K562 (cell line): ENCODE measurements at regions not wholly inside any gene's neighbourhood (a gene's known extent, or its start where the extent isn't known, plus 50 kb on each side); places are given as distances from the start of the nearest gene placed in this dataset.
A peak's percentile ranks its signal among the peaks of the same experiment; 100 is the strongest.

ENCODE experiments used
- ATAC-seq: fragments of 200-7000 bp; cut with Tn5 transposase; 3 replicates; pipeline ENCODE4 v1.9.1; 2020; ENCODE audit warnings: moderate library complexity
- BruUV-seq: library from RNA; stranded (reverse); fragments of 400-500 nt; replicated peaks from 2 replicates; lab custom pipeline; 2021; lab: Mats Ljungman, UMichigan
- CTCF ChIA-PET: fragments of 300-600 bp; formaldehyde crosslinking; extraction: SDS; loops from one replicate; lab custom pipeline; 2021; ENCODE audit warnings: low intra/inter-chr PET ratio; lab: Yijun Ruan, JAX
- POLR2A ChIA-PET: fragments of 300-600, 350-650 bp; sonication (Branson Sonifier 250); formaldehyde crosslinking; extraction: SDS; loops from one replicate; lab custom pipeline; 2021; ENCODE audit warnings: antibody characterized with exemption, inconsistent platforms; lab: Yijun Ruan, JAX
- DNase-seq, 4 experiments: peaks; one replicate each; pipeline versions ENCODE4 v3.0.0 to v3.0.0-alpha.2; 2011 to 2018; ENCODE audit warnings: low spot score in 3 of 4, mixed read lengths in 3 of 4; ENCODE audit errors: extremely low read depth in 1 of 4
- FAIRE-seq: peaks from 2 replicates; lab custom pipeline; 2011; peaks lifted over from hg19 to GRCh38; lab: Jason Lieb, UNC
- H2AFZ ChIP-seq: 2 replicates; pipeline ENCODE4 v1.6.0; 2011; ENCODE audit warnings: low read depth, low read length, control low read depth, inconsistent platforms
- H3K27ac ChIP-seq: fragments of 200-600 bp; 3 replicates; pipeline ENCODE4 v1.8.0; 2011; ENCODE audit warnings: low read depth, mild to moderate bottlenecking, control low read depth, inconsistent platforms, low read length, moderate library complexity, mixed read lengths; ENCODE audit errors: extremely low read depth
- H3K27me3 ChIP-seq, 2 experiments: fragments of 300-600 bp in 1 of 2; 2 replicates in 1 of 2; 3 replicates in 1 of 2; pipeline versions ENCODE4 v1.6.0 to v1.8.0; 2011; ENCODE audit warnings: inconsistent platforms in 2 of 2, low read length in 2 of 2, mild to moderate bottlenecking in 1 of 2, mixed read lengths in 1 of 2, moderate library complexity in 1 of 2; ENCODE audit not compliant: control insufficient read depth in 2 of 2, insufficient read depth in 2 of 2
- H3K36me3 ChIP-seq: fragments of 300-600 bp; 3 replicates; pipeline ENCODE4 v1.8.0; 2011; ENCODE audit warnings: mild to moderate bottlenecking, low read length, inconsistent platforms; ENCODE audit not compliant: control insufficient read depth, insufficient read depth
- H3K4me1 ChIP-seq, 2 experiments: fragments of 200-600 bp in 1 of 2; replicated peaks in 1 of 2; 2 replicates in 1 of 2; 3 replicates in 1 of 2; pipeline versions ENCODE4 v1.5.1 to v1.8.0; 2011; ENCODE audit warnings: inconsistent platforms in 2 of 2, low read length in 2 of 2, mild to moderate bottlenecking in 1 of 2, mixed read lengths in 1 of 2, moderate library complexity in 1 of 2; ENCODE audit not compliant: control insufficient read depth in 2 of 2, insufficient read depth in 2 of 2
- H3K4me2 ChIP-seq: 2 replicates; pipeline ENCODE4 v1.6.1; 2011; ENCODE audit warnings: low read length, control low read depth, inconsistent platforms, mixed read lengths; ENCODE audit not compliant: insufficient read depth
- H3K4me3 ChIP-seq: fragments of 200-600 bp; sonication (generic), shearing (Covaris generic); 2 replicates; pipeline ENCODE4 v1.5.1; 2016; ENCODE audit warnings: control low read depth, inconsistent platforms
- H3K79me2 ChIP-seq: fragments of 200-600 bp; 3 replicates; pipeline ENCODE4 v1.8.0; 2011; ENCODE audit warnings: low read length, inconsistent platforms; ENCODE audit not compliant: control insufficient read depth, insufficient read depth
- H3K9ac ChIP-seq, 2 experiments: 2 replicates each; pipeline versions ENCODE4 v1.6.0 to v1.6.1; 2011; ENCODE audit warnings: low read depth in 2 of 2, low read length in 2 of 2, control low read depth in 1 of 2, inconsistent platforms in 1 of 2, mild to moderate bottlenecking in 1 of 2, mixed read lengths in 1 of 2; ENCODE audit not compliant: insufficient read depth in 1 of 2
- H3K9me1 ChIP-seq: one replicate; pipeline ENCODE4 v1.6.0; 2011; ENCODE audit warnings: inconsistent platforms, mild to moderate bottlenecking, low read length, moderate library complexity; ENCODE audit not compliant: control insufficient read depth, insufficient read depth
- H3K9me3 ChIP-seq: replicated peaks from 2 replicates; pipeline ENCODE4 v1.5.1; 2011; ENCODE audit warnings: low read depth, low read length, inconsistent platforms; ENCODE audit not compliant: control insufficient read depth, insufficient read depth
- H4K20me1 ChIP-seq: replicated peaks from 2 replicates; pipeline ENCODE4 v1.6.1; 2011; ENCODE audit warnings: low read length, inconsistent platforms, mixed read lengths; ENCODE audit not compliant: control insufficient read depth, insufficient read depth
- ATF7 ChIP-seq: fragments of 450-650 bp; IDR thresholded peaks from 2 replicates; pipeline ENCODE4 v1.7.1; 2014; ENCODE audit warnings: mild to moderate bottlenecking, moderate library complexity
- BRD9 ChIP-seq: fragments of 450-650 bp; IDR thresholded peaks from 2 replicates; pipeline ENCODE4 v1.6.1; 2018; ENCODE audit warnings: low read depth; ENCODE audit not compliant: partially characterized antibody
- COPS2 ChIP-seq: fragments of 450-650 bp; conservative IDR thresholded peaks from 2 replicates; pipeline ENCODE4 v1.6.1; 2016; ENCODE audit warnings: mild to moderate bottlenecking, moderate library complexity
- DMBX1 ChIP-seq: fragments of 250-450 bp; sonication (Bioruptor Pico); IDR thresholded peaks from 2 replicates; pipeline ENCODE4 v1.8.0; 2022; ENCODE audit warnings: inconsistent platforms, mild to moderate bottlenecking, moderate library complexity, borderline replicate concordance
- E4F1 ChIP-seq: fragments of 250-450 bp; sonication (Bioruptor Pico); IDR thresholded peaks from 2 replicates; pipeline ENCODE4 v1.5.0; 2021; ENCODE audit warnings: mild to moderate bottlenecking, borderline replicate concordance
- NCOA1 ChIP-seq: fragments of 450-650 bp; IDR thresholded peaks from 2 replicates; pipeline ENCODE4 v1.6.1; 2016; ENCODE audit warnings: low read depth
- OTX1 ChIP-seq: fragments of 450-650 bp; formaldehyde crosslinking; IDR thresholded peaks from 2 replicates; pipeline ENCODE4 v1.4.0; 2022; ENCODE audit warnings: mild to moderate bottlenecking
- POLR2AphosphoS2 ChIP-seq: IDR thresholded peaks from 2 replicates; pipeline ENCODE4 v1.6.1; 2012; ENCODE audit warnings: low read length, improper control_type of control experiment
- PRPF4 ChIP-seq: fragments of 200-400 bp; formaldehyde crosslinking; IDR thresholded peaks from one replicate; pipeline ENCODE4 v1.6.1; 2017; ENCODE audit warnings: low read length, low read depth, mild to moderate bottlenecking; ENCODE audit not compliant: insufficient read depth, poor library complexity, severe bottlenecking
- RNF2 ChIP-seq: sonication (generic); IDR thresholded peaks from 2 replicates; pipeline ENCODE4 v1.6.1; 2016
- SMC3 ChIP-seq: conservative IDR thresholded peaks from 2 replicates; pipeline ENCODE4 v1.6.1; 2011; ENCODE audit warnings: low read depth, low read length, improper control_type of control experiment; ENCODE audit not compliant: insufficient read depth
- SRF ChIP-seq, 2 experiments: fragments of 250-450, 450-650 bp in 1 of 2; sonication (Bioruptor Pico) in 1 of 2; sonication (generic) in 1 of 2; formaldehyde crosslinking; IDR thresholded peaks; 2 replicates each; pipeline versions ENCODE4 v1.5.0 to v1.5.1; 2020 to 2022; ENCODE audit warnings: mild to moderate bottlenecking in 1 of 2, missing genetic modification reagents in 1 of 2
- TAF1 ChIP-seq: IDR thresholded peaks from 2 replicates; pipeline ENCODE4 v1.6.1; 2011; ENCODE audit warnings: mild to moderate bottlenecking, low read length, moderate library complexity; ENCODE audit not compliant: insufficient read depth, control insufficient read depth, severe bottlenecking; ENCODE audit errors: extremely low read depth
- TAF15 ChIP-seq: fragments of 200-400 bp; formaldehyde crosslinking; IDR thresholded peaks from 2 replicates; pipeline ENCODE4 v1.6.1; 2017; ENCODE audit warnings: mild to moderate bottlenecking, low read depth, low read length, moderate library complexity
- TFAM ChIP-seq: fragments of 250-450 bp; sonication (Bioruptor Pico); conservative IDR thresholded peaks from 2 replicates; pipeline ENCODE4 v1.5.0; 2021; ENCODE audit warnings: mild to moderate bottlenecking, moderate library complexity
- U2AF2 ChIP-seq: fragments of 200-400 bp; formaldehyde crosslinking; optimal IDR thresholded peaks from 2 replicates; pipeline ENCODE3; 2017; ENCODE audit warnings: low read depth, mild to moderate bottlenecking, low read length
- ZNF589 ChIP-seq: fragments of 200-800 bp; sonication (Bioruptor generic); IDR thresholded peaks from 2 replicates; pipeline ENCODE4 v1.6.1; 2016; ENCODE audit warnings: low read depth, missing genetic modification characterization, missing compliant biosample characterization
- ZNF780A ChIP-seq: fragments of 250-450 bp; sonication (Bioruptor Pico); IDR thresholded peaks from 2 replicates; pipeline ENCODE4 v1.5.0; 2021; ENCODE audit warnings: mild to moderate bottlenecking
- WGBS: fragments of 100-300 bp; shearing (Covaris generic); methylation state at CpG from one replicate; pipeline ENCODE4 v1.1.6; 2016; ENCODE audit warnings: low coverage, mixed read lengths; ENCODE audit not compliant: insufficient coverage; ENCODE audit errors: missing lambda C conversion rate; 5-methylcytosine and 5-hydroxymethylcytosine counted together
- in situ Hi-C: fragments of 300-500 bp; cut with MboI; formaldehyde crosslinking; loops from 4 replicates; pipeline ENCODE4 v1.15.0; 2018; ENCODE audit warnings: inconsistent platforms, mixed read lengths
- intact Hi-C: fragments of 100-400 bp; cut with micrococcal nuclease; formaldehyde crosslinking; loops from 2 replicates; pipeline ENCODE4 v1.14.2; 2022
- TF ChIP-seq, protein P1 (sequence below): fragments of 450-650 bp; formaldehyde crosslinking; IDR thresholded peaks from 2 replicates; pipeline ENCODE4 v1.4.0; 2020; ENCODE audit warnings: mild to moderate bottlenecking
- TF ChIP-seq, protein P2 (sequence below): fragments of 450-650 bp; IDR thresholded peaks from 2 replicates; pipeline ENCODE4 v1.6.1; 2017; ENCODE audit warnings: mild to moderate bottlenecking, moderate library complexity

DNA sequence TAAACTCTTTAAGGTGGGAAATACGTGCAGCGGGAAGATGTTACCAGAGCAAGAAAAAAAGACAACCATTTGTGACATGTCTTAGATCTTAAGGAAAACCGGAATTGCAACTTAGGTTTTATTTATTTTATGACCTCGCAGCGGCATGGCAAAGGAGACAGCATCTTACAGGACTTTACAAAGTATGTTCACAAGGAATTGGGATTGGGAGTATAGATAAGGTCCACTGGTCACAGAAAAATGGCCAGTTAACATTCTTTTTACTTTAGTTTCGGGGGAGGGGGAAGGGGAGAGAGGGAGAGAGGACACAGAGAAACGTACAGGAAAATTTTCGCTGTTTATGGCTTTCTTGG is 104.5 kb upstream of the DIAPH3 start:
- H3K4me2 ChIP-seq, result peak overlapping the region; percentile 80
- H3K4me1 ChIP-seq, result no peaks in the 10 kb centered on the region; a peak in 2 of 5 replicates
- H3K9me3 ChIP-seq, result no peaks in the 10 kb centered on the region
- in situ Hi-C loops, result no loop called here
- H2AFZ ChIP-seq, result peak overlapping the region; percentile 95
- H3K27me3 ChIP-seq, result no peaks in the 10 kb centered on the region
- 20% methylated on average over 8 of the region's 8 CpGs for WGBS
- H3K36me3 ChIP-seq, result no peaks in the 10 kb centered on the region
- DNase-seq (peak in 1 of 4 experiments; percentile 7), ATAC-seq (no peak; the same call in 2 of the 3 replicates), FAIRE-seq (no peak)
- no peaks in the 10 kb centered on the region for H3K79me2 ChIP-seq
- ChIA-PET POLR2A (no interaction called here), CTCF (no interaction called here)
- peak overlapping the region; percentile 48; the same call in 1 of the 3 replicates for H3K27ac ChIP-seq
- intact Hi-C loops, result no loop called here
- no peaks in the 10 kb centered on the region for H4K20me1 ChIP-seq
- TF ChIP-seq DMBX1 (CRISPR knock-in tag) (no peak), TAF15 (no peak), ZNF589 (CRISPR knock-in tag) (no peak), NCOA1 (no peak), POLR2AphosphoS2 (no peak), RNF2 (no peak), PRPF4 (no peak), ZNF780A (CRISPR knock-in tag) (no peak), SMC3 (no peak), COPS2 (no peak), BRD9 (no peak), SRF (CRISPR knock-in tag; IDR thresholded peaks at IDR 0.05) (no peak), OTX1 (CRISPR knock-in tag) (no peak), U2AF2 (no peak), TAF1 (no peak), E4F1 (CRISPR knock-in tag) (no peak), ATF7 (no peak), TFAM (CRISPR knock-in tag) (no peak)
- TF ChIP-seq, protein P1, sequence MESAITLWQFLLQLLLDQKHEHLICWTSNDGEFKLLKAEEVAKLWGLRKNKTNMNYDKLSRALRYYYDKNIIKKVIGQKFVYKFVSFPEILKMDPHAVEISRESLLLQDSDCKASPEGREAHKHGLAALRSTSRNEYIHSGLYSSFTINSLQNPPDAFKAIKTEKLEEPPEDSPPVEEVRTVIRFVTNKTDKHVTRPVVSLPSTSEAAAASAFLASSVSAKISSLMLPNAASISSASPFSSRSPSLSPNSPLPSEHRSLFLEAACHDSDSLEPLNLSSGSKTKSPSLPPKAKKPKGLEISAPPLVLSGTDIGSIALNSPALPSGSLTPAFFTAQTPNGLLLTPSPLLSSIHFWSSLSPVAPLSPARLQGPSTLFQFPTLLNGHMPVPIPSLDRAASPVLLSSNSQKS (CRISPR knock-in tag), result no peak
- TF ChIP-seq, protein P2, sequence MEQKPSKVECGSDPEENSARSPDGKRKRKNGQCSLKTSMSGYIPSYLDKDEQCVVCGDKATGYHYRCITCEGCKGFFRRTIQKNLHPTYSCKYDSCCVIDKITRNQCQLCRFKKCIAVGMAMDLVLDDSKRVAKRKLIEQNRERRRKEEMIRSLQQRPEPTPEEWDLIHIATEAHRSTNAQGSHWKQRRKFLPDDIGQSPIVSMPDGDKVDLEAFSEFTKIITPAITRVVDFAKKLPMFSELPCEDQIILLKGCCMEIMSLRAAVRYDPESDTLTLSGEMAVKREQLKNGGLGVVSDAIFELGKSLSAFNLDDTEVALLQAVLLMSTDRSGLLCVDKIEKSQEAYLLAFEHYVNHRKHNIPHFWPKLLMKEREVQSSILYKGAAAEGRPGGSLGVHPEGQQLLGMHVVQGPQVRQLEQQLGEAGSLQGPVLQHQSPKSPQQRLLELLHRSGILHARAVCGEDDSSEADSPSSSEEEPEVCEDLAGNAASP, result no peak
- H3K4me3 ChIP-seq, result peak overlapping the region; percentile 51
- BruUV-seq, result no TSS peak
- H3K9me1 ChIP-seq, result no peaks in the 10 kb centered on the region
- H3K9ac ChIP-seq, result peak overlapping the region; percentile 65 to 85; a peak in 3 of 4 replicates
